HepG2 (cell line): ENCODE measurements at regions not wholly inside any gene's neighbourhood (a gene's known extent, or its start where the extent isn't known, plus 50 kb on each side); places are given as distances from the start of the nearest gene placed in this dataset.
"Not testable (repeated sequence)": the region's sequence is repeated elsewhere in the genome, so short reads cannot be mapped to it uniquely, and the experiment has no call there.

Experiments
- ELF1 ChIP-seq: sonication (generic); formaldehyde crosslinking; IDR thresholded peaks from 2 replicates; pipeline ENCODE4 v1.4.0; 2020; ENCODE audit warnings: missing genetic modification reagents
- EP300 ChIP-seq, 3 experiments: sonication (generic) in 1 of 3; formaldehyde crosslinking in 1 of 3; IDR thresholded peaks; 2 replicates each; pipeline versions ENCODE4 v1.5.1 to v1.6.1; 2011 to 2020; ENCODE audit warnings: low read depth in 2 of 3, low read length in 2 of 3, borderline replicate concordance in 1 of 3, improper control_type of control experiment in 1 of 3, mild to moderate bottlenecking in 1 of 3, missing genetic modification reagents in 1 of 3, moderate library complexity in 1 of 3
- FOXM1 ChIP-seq: sonication (generic); formaldehyde crosslinking; IDR thresholded peaks from 2 replicates; pipeline ENCODE4 v1.5.0; 2020; ENCODE audit warnings: missing genetic modification reagents
- NFIC ChIP-seq: IDR thresholded peaks from 2 replicates; pipeline ENCODE4 v1.6.1; 2012; ENCODE audit warnings: mild to moderate bottlenecking, low read length, inconsistent platforms
- NFYC ChIP-seq: IDR thresholded peaks from 2 replicates; pipeline ENCODE4 v1.6.1; 2016; ENCODE audit warnings: missing genetic modification reagents, missing compliant biosample characterization
- RAD51 ChIP-seq: fragments of 450-650 bp; IDR thresholded peaks from 2 replicates; pipeline ENCODE4 v1.6.1; 2016; ENCODE audit warnings: borderline replicate concordance
- SIN3B ChIP-seq: fragments of 150-350 bp; IDR thresholded peaks from 2 replicates; pipeline ENCODE4 v1.6.1; 2014; ENCODE audit warnings: low read length
- SMC3 ChIP-seq: IDR thresholded peaks from 2 replicates; pipeline ENCODE4 v1.6.1; 2011; ENCODE audit warnings: low read length, improper control_type of control experiment
- TAF15 ChIP-seq: fragments of 200-400 bp; formaldehyde crosslinking; IDR thresholded peaks from one replicate; pipeline ENCODE4 v1.6.1; 2018; ENCODE audit warnings: mild to moderate bottlenecking, low read depth, low read length; ENCODE audit not compliant: poor library complexity, severe bottlenecking
- ZFP36L1 ChIP-seq: sonication (generic); formaldehyde crosslinking; IDR thresholded peaks from 2 replicates; pipeline ENCODE4 v1.8.0; 2022; ENCODE audit warnings: mild to moderate bottlenecking, missing genetic modification reagents, moderate library complexity
- ZFP41 ChIP-seq: sonication (generic); formaldehyde crosslinking; IDR thresholded peaks from 2 replicates; pipeline ENCODE4 v1.4.0; 2020; ENCODE audit warnings: mild to moderate bottlenecking, missing genetic modification reagents, borderline replicate concordance
- ZNF274 ChIP-seq: sonication (generic); formaldehyde crosslinking; IDR thresholded peaks from 2 replicates; pipeline ENCODE4 v1.5.1; 2020; ENCODE audit warnings: mild to moderate bottlenecking, missing genetic modification reagents
- ZNF530 ChIP-seq: sonication (generic); formaldehyde crosslinking; IDR thresholded peaks from 2 replicates; pipeline ENCODE4 v1.5.0; 2020; ENCODE audit warnings: low read depth, mild to moderate bottlenecking, missing genetic modification reagents
- ZNF644 ChIP-seq: IDR thresholded peaks from 2 replicates; pipeline ENCODE4 v1.6.1; 2016; ENCODE audit warnings: low read depth

DNA sequence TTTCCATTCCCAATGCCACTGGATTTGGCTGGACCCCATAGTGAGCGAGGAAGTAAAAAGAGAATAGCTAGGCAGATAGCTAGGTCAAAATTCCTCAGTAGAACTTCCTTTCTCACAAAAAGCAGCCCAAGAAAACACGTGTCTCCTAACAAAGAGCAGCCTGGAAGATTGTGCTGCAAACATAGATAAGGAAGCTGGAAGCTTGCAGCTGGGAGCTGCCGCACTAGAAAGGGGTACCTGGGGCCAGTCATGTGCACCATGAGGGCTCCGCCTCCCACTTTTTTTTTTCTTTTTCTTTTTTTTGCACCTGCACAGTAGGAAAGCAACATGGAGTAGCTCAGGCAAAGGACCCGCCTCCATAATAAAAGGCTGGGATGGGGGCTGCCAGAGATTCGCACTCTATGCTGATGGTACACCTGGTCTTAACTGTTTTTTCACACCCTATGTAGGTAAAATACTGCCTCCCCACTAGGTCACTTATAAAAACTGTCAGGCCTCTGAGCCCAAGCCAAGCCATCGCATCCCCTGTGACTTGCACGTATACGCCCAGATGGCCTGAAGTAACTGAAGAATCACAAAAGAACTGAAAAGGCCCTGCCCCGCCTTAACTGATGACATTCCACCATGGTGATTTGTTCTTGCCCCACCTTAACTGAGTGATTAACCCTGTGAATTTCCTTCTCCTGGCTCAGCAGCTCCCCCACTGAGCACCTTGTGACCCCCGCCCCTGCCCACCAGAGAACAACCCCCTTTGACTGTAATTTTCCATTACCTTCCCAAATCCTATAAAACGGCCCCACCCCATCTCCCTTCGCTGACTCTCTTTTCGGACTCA, 521.6 kb downstream of the IRS2 start:
- not testable (repeated sequence) for TF ChIP-seq FOXM1 (CRISPR knock-in tag); ELF1 (CRISPR knock-in tag); NFYC (CRISPR knock-in tag); SIN3B; ZNF274; ZFP41 (CRISPR knock-in tag); ZFP36L1 (CRISPR knock-in tag); SMC3; NFIC; ZNF644; EP300 (IDR thresholded peaks at IDR 0.05; ENCODE audit: low read depth in 2 of 2, low read length in 2 of 2); EP300 (CRISPR knock-in tag; IDR thresholded peaks at IDR 0.05; ENCODE audit: borderline replicate concordance); RAD51; ZNF530 (CRISPR knock-in tag); TAF15
